ENCODE measurements at regions not wholly inside any gene's neighbourhood (a gene's known extent, or its start where the extent isn't known, plus 50 kb on each side); places are given as distances from the start of the nearest gene placed in this dataset.

GRCh38 chr10:112871021-112871420, 79.0 kb upstream of the TCF7L2 start:
- no peak for TF ChIP-seq CTCF (conservative IDR thresholded peaks at IDR 0.05; ENCODE audit: control insufficient read depth, insufficient read depth, low read depth, low read length)
- H3K4me3 ChIP-seq (ENCODE audit: control insufficient read depth, low read depth, low read length), result no peak overlapping the region
- no peak for DNase-seq (ENCODE audit: low read depth)

- TF ChIP-seq CTCF (conservative IDR thresholded peaks at IDR 0.05; ENCODE audit: control insufficient read depth, insufficient read depth, low read depth, low read length), result peak; percentile 57
- H3K4me3 ChIP-seq (ENCODE audit: control insufficient read depth, low read depth, low read length), result no peak overlapping the region
- peak; percentile 25 for DNase-seq (ENCODE audit: low read depth)
Observed at GRCh38 chr10:112872728-112873127, 77.3 kb upstream of the TCF7L2 start.

- H3K4me3 ChIP-seq (ENCODE audit: control insufficient read depth, low read depth, low read length), result no peak overlapping the region
- no peak for TF ChIP-seq CTCF (conservative IDR thresholded peaks at IDR 0.05; ENCODE audit: control insufficient read depth, insufficient read depth, low read depth, low read length)
- no peak for DNase-seq (ENCODE audit: low read depth)
Observed at GRCh38 chr10:112873541-112873940, 76.5 kb upstream of the TCF7L2 start.

GRCh38 chr10:112874982-112875381, 75.1 kb upstream of the TCF7L2 start:
- no peak for DNase-seq (ENCODE audit: low read depth)
- H3K4me3 ChIP-seq (ENCODE audit: control insufficient read depth, low read depth, low read length), result no peak overlapping the region
- no peak for TF ChIP-seq CTCF (conservative IDR thresholded peaks at IDR 0.05; ENCODE audit: control insufficient read depth, insufficient read depth, low read depth, low read length)

GRCh38 chr10:112875476-112876267, 74.4 kb upstream of the TCF7L2 start:
- TF ChIP-seq CTCF (conservative IDR thresholded peaks at IDR 0.05; ENCODE audit: control insufficient read depth, insufficient read depth, low read depth, low read length), result no peak
- peak; percentile 82 for DNase-seq (ENCODE audit: low read depth)
- H3K4me3 ChIP-seq (ENCODE audit: control insufficient read depth, low read depth, low read length), result no peak overlapping the region

- DNase-seq (ENCODE audit: low read depth), result no peak
- no peak for TF ChIP-seq CTCF (conservative IDR thresholded peaks at IDR 0.05; ENCODE audit: control insufficient read depth, insufficient read depth, low read depth, low read length)
- H3K4me3 ChIP-seq (ENCODE audit: control insufficient read depth, low read depth, low read length), result no peak overlapping the region
Observed at GRCh38 chr10:112880633-112881530, 69.2 kb upstream of the TCF7L2 start.
